ENCODE measurements at regions not wholly inside any gene's neighbourhood (a gene's known extent, or its start where the extent isn't known, plus 50 kb on each side); places are given as distances from the start of the nearest gene placed in this dataset.

- no peaks in the 10 kb centered on the region for H3K36me3 ChIP-seq (ENCODE audit: insufficient read depth, low read length)
These were observed 92.8 kb upstream of the TMCC3 start for GRCh38 chr12:94743174-94743573.

GRCh38 chr12:94740601-94741362, 90.4 kb upstream of the TMCC3 start:
- no peak overlapping the region for H3K4me3 ChIP-seq (ENCODE audit: low read length)
- no peaks in the 10 kb centered on the region for H3K27me3 ChIP-seq (ENCODE audit: insufficient read depth, low read length)
- no peaks in the 10 kb centered on the region for H3K4me1 ChIP-seq (ENCODE audit: insufficient read depth, low read length)
- H3K9me3 ChIP-seq (ENCODE audit: low read length) = no peaks in the 10 kb centered on the region
- H2AFZ ChIP-seq (ENCODE audit: low read depth, low read length) = no peak overlapping the region
- H3K36me3 ChIP-seq (ENCODE audit: insufficient read depth, low read length) = no peaks in the 10 kb centered on the region

More at GRCh38 chr12:94743174-94743573, 92.8 kb upstream of the TMCC3 start:
- Histone ChIP-seq H2AFZ (ENCODE audit: low read depth, low read length) (no peak overlapping the region), H3K4me1 (ENCODE audit: insufficient read depth, low read length) (no peaks in the 10 kb centered on the region), H3K27me3 (ENCODE audit: insufficient read depth, low read length) (peaks cover 3% of the 10 kb centered on the region), H3K4me3 (ENCODE audit: low read length) (no peak overlapping the region), H3K9me3 (ENCODE audit: low read length) (no peaks in the 10 kb centered on the region)

GRCh38 chr12:94736820-94737219, 86.5 kb upstream of the TMCC3 start:
- Histone ChIP-seq H3K27me3 (ENCODE audit: insufficient read depth, low read length) (no peaks in the 10 kb centered on the region), H3K4me3 (ENCODE audit: low read length) (no peak overlapping the region), H3K36me3 (ENCODE audit: insufficient read depth, low read length) (no peaks in the 10 kb centered on the region), H3K9me3 (ENCODE audit: low read length) (no peaks in the 10 kb centered on the region), H2AFZ (ENCODE audit: low read depth, low read length) (no peak overlapping the region), H3K4me1 (ENCODE audit: insufficient read depth, low read length) (no peaks in the 10 kb centered on the region)

GRCh38 chr12:94736004-94736403, 85.6 kb upstream of the TMCC3 start:
- H3K27me3 ChIP-seq (ENCODE audit: insufficient read depth, low read length) = no peaks in the 10 kb centered on the region
- no peaks in the 10 kb centered on the region for H3K36me3 ChIP-seq (ENCODE audit: insufficient read depth, low read length)
- H3K9me3 ChIP-seq (ENCODE audit: low read length) = no peaks in the 10 kb centered on the region
- no peak overlapping the region for H3K4me3 ChIP-seq (ENCODE audit: low read length)
- H3K4me1 ChIP-seq (ENCODE audit: insufficient read depth, low read length) = no peaks in the 10 kb centered on the region
- H2AFZ ChIP-seq (ENCODE audit: low read depth, low read length) = no peak overlapping the region

GRCh38 chr12:94733727-94734126, 83.4 kb upstream of the TMCC3 start:
- Histone ChIP-seq H3K4me3 (ENCODE audit: low read length) (no peak overlapping the region), H3K27me3 (ENCODE audit: insufficient read depth, low read length) (no peaks in the 10 kb centered on the region), H3K36me3 (ENCODE audit: insufficient read depth, low read length) (no peaks in the 10 kb centered on the region), H3K9me3 (ENCODE audit: low read length) (no peaks in the 10 kb centered on the region), H2AFZ (ENCODE audit: low read depth, low read length) (no peak overlapping the region), H3K4me1 (ENCODE audit: insufficient read depth, low read length) (no peaks in the 10 kb centered on the region)

- Histone ChIP-seq H3K4me1 (ENCODE audit: insufficient read depth, low read length) (no peaks in the 10 kb centered on the region), H3K27me3 (ENCODE audit: insufficient read depth, low read length) (no peaks in the 10 kb centered on the region), H3K36me3 (ENCODE audit: insufficient read depth, low read length) (no peaks in the 10 kb centered on the region), H3K9me3 (ENCODE audit: low read length) (no peaks in the 10 kb centered on the region), H3K4me3 (ENCODE audit: low read length) (no peak overlapping the region), H2AFZ (ENCODE audit: low read depth, low read length) (no peak overlapping the region)
These were observed 82.1 kb upstream of the TMCC3 start for GRCh38 chr12:94732367-94732990.

GRCh38 chr12:94731733-94732360, 81.5 kb upstream of the TMCC3 start:
- no peak overlapping the region for H2AFZ ChIP-seq (ENCODE audit: low read depth, low read length)
- no peaks in the 10 kb centered on the region for H3K36me3 ChIP-seq (ENCODE audit: insufficient read depth, low read length)
- H3K4me1 ChIP-seq (ENCODE audit: insufficient read depth, low read length) = no peaks in the 10 kb centered on the region
- H3K27me3 ChIP-seq (ENCODE audit: insufficient read depth, low read length) = no peaks in the 10 kb centered on the region
- no peak overlapping the region for H3K4me3 ChIP-seq (ENCODE audit: low read length)
- H3K9me3 ChIP-seq (ENCODE audit: low read length) = no peaks in the 10 kb centered on the region

GRCh38 chr12:94730847-94731246, 80.5 kb upstream of the TMCC3 start:
- Histone ChIP-seq H3K36me3 (ENCODE audit: insufficient read depth, low read length) (no peaks in the 10 kb centered on the region), H3K4me3 (ENCODE audit: low read length) (no peak overlapping the region), H3K9me3 (ENCODE audit: low read length) (no peaks in the 10 kb centered on the region), H3K4me1 (ENCODE audit: insufficient read depth, low read length) (no peaks in the 10 kb centered on the region), H2AFZ (ENCODE audit: low read depth, low read length) (no peak overlapping the region), H3K27me3 (ENCODE audit: insufficient read depth, low read length) (no peaks in the 10 kb centered on the region)

GRCh38 chr12:94726236-94726835, 76.0 kb upstream of the TMCC3 start:
- H3K27me3 ChIP-seq (ENCODE audit: insufficient read depth, low read length) = no peaks in the 10 kb centered on the region
- H3K4me3 ChIP-seq (ENCODE audit: low read length) = no peak overlapping the region
- no peaks in the 10 kb centered on the region for H3K36me3 ChIP-seq (ENCODE audit: insufficient read depth, low read length)
- H3K4me1 ChIP-seq (ENCODE audit: insufficient read depth, low read length) = no peaks in the 10 kb centered on the region
- no peak overlapping the region for H2AFZ ChIP-seq (ENCODE audit: low read depth, low read length)
- no peaks in the 10 kb centered on the region for H3K9me3 ChIP-seq (ENCODE audit: low read length)

GRCh38 chr12:94725375-94726168, 75.2 kb upstream of the TMCC3 start:
- Histone ChIP-seq H3K27me3 (ENCODE audit: insufficient read depth, low read length) (no peaks in the 10 kb centered on the region), H3K36me3 (ENCODE audit: insufficient read depth, low read length) (no peaks in the 10 kb centered on the region), H3K9me3 (ENCODE audit: low read length) (no peaks in the 10 kb centered on the region), H2AFZ (ENCODE audit: low read depth, low read length) (no peak overlapping the region), H3K4me3 (ENCODE audit: low read length) (no peak overlapping the region), H3K4me1 (ENCODE audit: insufficient read depth, low read length) (no peaks in the 10 kb centered on the region)

GRCh38 chr12:94722664-94723063, 72.3 kb upstream of the TMCC3 start:
- Histone ChIP-seq H3K9me3 (ENCODE audit: low read length) (no peaks in the 10 kb centered on the region), H3K4me1 (ENCODE audit: insufficient read depth, low read length) (no peaks in the 10 kb centered on the region), H3K4me3 (ENCODE audit: low read length) (no peak overlapping the region), H3K36me3 (ENCODE audit: insufficient read depth, low read length) (no peaks in the 10 kb centered on the region), H2AFZ (ENCODE audit: low read depth, low read length) (no peak overlapping the region), H3K27me3 (ENCODE audit: insufficient read depth, low read length) (no peaks in the 10 kb centered on the region)

- H3K27me3 ChIP-seq (ENCODE audit: insufficient read depth, low read length) = no peaks in the 10 kb centered on the region
- H3K4me3 ChIP-seq (ENCODE audit: low read length) = no peak overlapping the region
- H3K36me3 ChIP-seq (ENCODE audit: insufficient read depth, low read length) = no peaks in the 10 kb centered on the region
- H2AFZ ChIP-seq (ENCODE audit: low read depth, low read length) = no peak overlapping the region
- H3K9me3 ChIP-seq (ENCODE audit: low read length) = no peaks in the 10 kb centered on the region
- H3K4me1 ChIP-seq (ENCODE audit: insufficient read depth, low read length) = peaks cover 4% of the 10 kb centered on the region
These were observed 70.8 kb upstream of the TMCC3 start for GRCh38 chr12:94721173-94721572.
